RWPE2 (cell line): ENCODE measurements at regions not wholly inside any gene's neighbourhood (a gene's known extent, or its start where the extent isn't known, plus 50 kb on each side); places are given as distances from the start of the nearest gene placed in this dataset.

ENCODE experiments used
- ATAC-seq: fragments of 200-7000 bp; cut with Tn5 transposase; 3 replicates; pipeline ENCODE4 v1.9.1; 2021; ENCODE audit warnings: low read depth
- DNase-seq: peaks from one replicate; pipeline ENCODE4 v3.0.0-alpha.2; 2020; ENCODE audit warnings: low spot score
- H3K27ac ChIP-seq: fragments of 450-650 bp; 2 replicates; pipeline ENCODE4 v1.5.1; 2017; ENCODE audit warnings: mild to moderate bottlenecking; ENCODE audit not compliant: poor library complexity, severe bottlenecking
- H3K27me3 ChIP-seq: fragments of 250-450 bp; sonication (Bioruptor Pico); 2 replicates; pipeline ENCODE4 v1.5.1; 2021; ENCODE audit warnings: mild to moderate bottlenecking, moderate library complexity; ENCODE audit not compliant: insufficient read depth, poor library complexity, severe bottlenecking
- H3K36me3 ChIP-seq: fragments of 250-450 bp; sonication (Bioruptor Pico); 2 replicates; pipeline ENCODE4 v1.5.1; 2020; ENCODE audit warnings: low read depth, mild to moderate bottlenecking, moderate library complexity
- H3K4me1 ChIP-seq: fragments of 250-450 bp; sonication (Bioruptor Pico); 2 replicates; pipeline ENCODE4 v1.5.1; 2021; ENCODE audit warnings: mild to moderate bottlenecking, moderate library complexity; ENCODE audit not compliant: insufficient read depth, poor library complexity, severe bottlenecking
- H3K4me3 ChIP-seq: fragments of 250-450 bp; sonication (Bioruptor Pico); 2 replicates; pipeline ENCODE4 v1.5.1; 2021; ENCODE audit warnings: mild to moderate bottlenecking, moderate library complexity; ENCODE audit not compliant: severe bottlenecking
- H3K9me3 ChIP-seq: fragments of 250-450 bp; sonication (Bioruptor Pico); 2 replicates; pipeline ENCODE4 v1.5.1; 2021; ENCODE audit warnings: mild to moderate bottlenecking, moderate library complexity; ENCODE audit not compliant: severe bottlenecking
- TF ChIP-seq, protein P1 (sequence below): fragments of 450-650 bp; IDR thresholded peaks from one replicate; pipeline ENCODE4 v1.5.1; 2017; ENCODE audit warnings: mild to moderate bottlenecking, moderate library complexity; ENCODE audit not compliant: poor library complexity, severe bottlenecking

DNA sequence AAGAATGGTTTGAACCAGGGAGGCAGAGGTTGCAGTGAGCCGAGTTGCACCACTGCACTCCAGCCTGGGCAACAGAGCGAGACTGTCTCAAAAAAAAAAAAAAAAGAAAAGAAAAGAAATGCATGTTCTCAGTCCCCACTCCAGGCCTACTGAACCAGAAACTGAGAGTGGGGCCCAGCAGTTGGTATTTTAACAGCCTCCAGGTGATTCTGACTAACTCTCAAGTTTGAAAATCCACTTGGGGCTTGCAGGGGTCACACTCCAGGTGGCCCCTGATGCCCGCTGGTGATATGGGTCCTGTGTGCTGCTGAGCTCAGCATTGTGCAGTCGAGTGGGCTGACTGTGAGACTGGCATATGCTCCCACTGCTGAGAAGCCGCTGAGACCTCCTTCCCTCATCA, 133.7 kb upstream of the C2CD4B start:
- TF ChIP-seq, protein P1, sequence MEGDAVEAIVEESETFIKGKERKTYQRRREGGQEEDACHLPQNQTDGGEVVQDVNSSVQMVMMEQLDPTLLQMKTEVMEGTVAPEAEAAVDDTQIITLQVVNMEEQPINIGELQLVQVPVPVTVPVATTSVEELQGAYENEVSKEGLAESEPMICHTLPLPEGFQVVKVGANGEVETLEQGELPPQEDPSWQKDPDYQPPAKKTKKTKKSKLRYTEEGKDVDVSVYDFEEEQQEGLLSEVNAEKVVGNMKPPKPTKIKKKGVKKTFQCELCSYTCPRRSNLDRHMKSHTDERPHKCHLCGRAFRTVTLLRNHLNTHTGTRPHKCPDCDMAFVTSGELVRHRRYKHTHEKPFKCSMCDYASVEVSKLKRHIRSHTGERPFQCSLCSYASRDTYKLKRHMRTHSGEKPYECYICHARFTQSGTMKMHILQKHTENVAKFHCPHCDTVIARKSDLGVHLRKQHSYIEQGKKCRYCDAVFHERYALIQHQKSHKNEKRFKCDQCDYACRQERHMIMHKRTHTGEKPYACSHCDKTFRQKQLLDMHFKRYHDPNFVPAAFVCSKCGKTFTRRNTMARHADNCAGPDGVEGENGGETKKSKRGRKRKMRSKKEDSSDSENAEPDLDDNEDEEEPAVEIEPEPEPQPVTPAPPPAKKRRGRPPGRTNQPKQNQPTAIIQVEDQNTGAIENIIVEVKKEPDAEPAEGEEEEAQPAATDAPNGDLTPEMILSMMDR: no peak
- Histone ChIP-seq H3K4me3 (no peak overlapping the region), H3K27me3 (no peaks in the 10 kb centered on the region), H3K9me3 (no peaks in the 10 kb centered on the region), H3K27ac (no peak overlapping the region), H3K4me1 (no peaks in the 10 kb centered on the region), H3K36me3 (no peaks in the 10 kb centered on the region)
- no peak for DNase-seq
- ATAC-seq: no peak

DNA sequence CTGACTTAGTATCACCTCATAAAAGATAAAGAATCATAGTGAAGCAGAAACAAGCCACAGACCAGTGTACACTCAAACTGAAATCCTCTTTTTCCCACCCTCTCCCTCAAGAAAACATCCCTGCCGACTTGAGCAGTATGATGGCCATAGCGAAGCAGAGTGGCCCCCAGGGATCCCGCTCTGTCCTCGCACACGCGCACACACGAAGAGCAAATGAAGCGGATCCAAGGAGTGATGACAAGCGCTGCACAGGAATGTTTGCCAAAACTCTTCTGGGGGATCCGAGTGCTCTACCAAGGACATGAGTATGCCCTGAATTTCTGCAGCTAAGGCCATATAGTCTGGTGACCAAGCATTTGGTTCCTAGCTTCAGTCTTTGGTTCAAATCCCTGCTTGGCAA, 134.5 kb upstream of the C2CD4B start:
- ATAC-seq (no peak), DNase-seq (no peak)
- Histone ChIP-seq H3K9me3 (no peaks in the 10 kb centered on the region), H3K4me1 (no peaks in the 10 kb centered on the region), H3K27ac (no peak overlapping the region), H3K27me3 (no peaks in the 10 kb centered on the region), H3K4me3 (no peak overlapping the region), H3K36me3 (no peaks in the 10 kb centered on the region)
- TF ChIP-seq, protein P1: no peak

DNA sequence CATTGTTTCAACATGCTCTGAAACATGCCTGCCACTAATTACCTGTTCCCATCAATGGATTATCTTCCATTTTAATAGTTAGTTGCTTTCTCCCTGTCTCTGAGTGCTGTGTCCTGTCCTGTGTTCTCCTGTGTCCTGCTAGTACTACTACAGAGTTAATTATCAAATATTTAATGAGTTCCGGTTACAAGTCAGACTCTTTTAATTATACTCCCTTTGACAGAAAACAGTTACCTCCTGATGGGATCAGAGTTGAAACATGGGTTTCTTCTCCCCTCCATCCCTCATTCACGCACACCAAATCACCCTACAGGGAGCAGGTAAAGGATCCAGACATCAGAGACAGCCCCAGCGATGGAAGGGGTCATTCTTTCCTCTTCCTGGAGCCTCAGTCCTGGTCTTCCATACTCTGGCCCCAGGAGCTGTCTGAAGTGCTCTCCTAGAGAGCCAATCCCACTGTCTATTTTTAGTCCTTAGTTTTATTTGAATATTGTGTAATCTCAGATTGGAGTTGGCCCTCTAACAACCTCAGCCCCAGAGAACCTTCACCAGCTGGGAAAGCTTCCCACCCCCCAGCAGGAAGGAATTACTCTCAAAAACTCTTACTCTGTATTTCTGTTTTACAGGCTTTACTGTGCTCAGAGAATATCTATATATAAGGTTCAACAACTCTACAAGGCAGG, 137.0 kb upstream of the C2CD4B start:
- no peak overlapping the region for H3K27ac ChIP-seq
- no peak overlapping the region for H3K4me3 ChIP-seq
- H3K9me3 ChIP-seq: no peaks in the 10 kb centered on the region
- TF ChIP-seq, protein P1: no peak
- no peaks in the 10 kb centered on the region for H3K36me3 ChIP-seq
- ATAC-seq (no peak), DNase-seq (no peak)
- H3K27me3 ChIP-seq: no peaks in the 10 kb centered on the region
- peaks cover 7% of the 10 kb centered on the region for H3K4me1 ChIP-seq

GRCh38 chr15:62306851-62307504, 141.9 kb upstream of the C2CD4B start:
- DNase-seq: no peak
- TF ChIP-seq, protein P1: peak; percentile 98
- H3K4me3 ChIP-seq: no peak overlapping the region
- H3K9me3 ChIP-seq: no peaks in the 10 kb centered on the region
- peak; percentile 59 for ATAC-seq
- peak overlapping the region; percentile 64 for H3K27ac ChIP-seq
- H3K27me3 ChIP-seq: no peaks in the 10 kb centered on the region
- H3K36me3 ChIP-seq: no peaks in the 10 kb centered on the region
- peaks cover 15% of the 10 kb centered on the region for H3K4me1 ChIP-seq

DNA sequence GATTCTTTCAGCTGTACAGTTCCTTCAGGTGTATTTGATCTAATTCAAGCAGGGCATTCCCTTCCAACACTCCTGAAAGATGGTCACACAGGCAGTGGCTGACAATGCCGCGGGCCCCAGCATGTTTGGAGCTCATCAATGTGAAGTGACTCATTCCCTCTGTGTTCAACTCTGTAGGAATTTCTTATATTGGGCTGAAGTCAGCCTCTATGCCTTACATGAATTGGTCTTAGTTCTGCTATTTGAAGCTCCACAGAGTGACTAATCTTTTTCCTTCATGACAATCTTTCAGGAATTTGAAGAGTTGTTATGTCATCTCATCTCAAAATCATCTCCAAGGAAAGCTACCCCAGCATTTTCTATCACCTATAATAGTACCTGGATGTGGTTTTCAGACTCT, 142.5 kb upstream of the C2CD4B start:
- TF ChIP-seq, protein P1: no peak
- Histone ChIP-seq H3K27ac (peak overlapping the region; percentile 64), H3K36me3 (no peaks in the 10 kb centered on the region), H3K27me3 (no peaks in the 10 kb centered on the region), H3K9me3 (no peaks in the 10 kb centered on the region), H3K4me3 (no peak overlapping the region), H3K4me1 (peaks cover 15% of the 10 kb centered on the region)
- DNase-seq (peak; percentile 88), ATAC-seq (peak; percentile 99)
